Thyroid gland (tissue), 4 donors: ENCODE measurements at regions not wholly inside any gene's neighbourhood (a gene's known extent, or its start where the extent isn't known, plus 50 kb on each side); places are given as distances from the start of the nearest gene placed in this dataset.

ENCODE experiments used
- CTCF ChIP-seq, 6 experiments: fragments of 200-600 bp in 3 of 6; fragments of 450-650 bp in 3 of 6; sonication (generic) in 3 of 6; IDR thresholded peaks; one replicate each; pipeline ENCODE4 v1.5.1; 2016 to 2019; ENCODE audit warnings: antibody characterized with exemption in 6 of 6, mild to moderate bottlenecking in 2 of 6, inconsistent platforms in 1 of 6, moderate library complexity in 1 of 6
- POLR2A ChIP-seq, 2 donors: fragments of 450-650 bp; IDR thresholded peaks; one replicate each; pipeline ENCODE4 v1.6.1; 2017; ENCODE audit warnings: antibody characterized with exemption in 2 of 2, mild to moderate bottlenecking in 2 of 2, moderate library complexity in 1 of 2

GRCh38 chr3:145522893-145523651 is 637.9 kb downstream of the PLOD2 start:
- no peak for TF ChIP-seq CTCF (IDR thresholded peaks at IDR 0.05)
- TF ChIP-seq POLR2A (IDR thresholded peaks at IDR 0.05) = no peak
